D721Med (cell line): ENCODE measurements at regions not wholly inside any gene's neighbourhood (a gene's known extent, or its start where the extent isn't known, plus 50 kb on each side); places are given as distances from the start of the nearest gene placed in this dataset.

Source experiments
- DNase-seq: peaks from one replicate; pipeline ENCODE4 v3.0.0; 2011; ENCODE audit warnings: low spot score; ENCODE audit not compliant: insufficient read length
- FAIRE-seq: peaks from 2 replicates; lab custom pipeline; 2011; peaks lifted over from hg19 to GRCh38; lab: Jason Lieb, UNC
- TF ChIP-seq, protein P1 (sequence below): IDR thresholded peaks from 2 replicates; pipeline ENCODE4 v1.5.1; 2012; ENCODE audit warnings: mild to moderate bottlenecking, control low read depth; ENCODE audit not compliant: insufficient read depth; ENCODE audit errors: missing control alignments

DNA sequence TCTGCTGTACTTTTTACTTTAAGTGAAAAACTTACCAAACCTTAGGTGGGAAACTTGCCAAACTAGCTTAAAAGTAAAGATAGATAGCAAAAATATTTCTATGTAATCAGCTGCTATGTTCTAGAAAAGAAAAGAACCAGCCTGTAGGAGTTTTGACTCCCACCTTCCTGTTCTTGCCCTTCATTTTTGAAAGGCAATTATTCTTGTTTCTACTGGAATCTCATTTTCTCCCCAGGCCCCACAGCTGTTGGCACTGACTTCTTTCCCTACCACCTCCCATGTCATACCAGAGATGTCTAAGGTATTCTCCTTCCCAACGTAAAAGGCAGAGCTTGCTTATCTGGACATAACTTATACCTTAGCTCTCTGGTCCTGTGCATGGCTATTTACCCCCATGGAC is 389.7 kb downstream of the ARHGEF28 start:
- DNase-seq (no peak), FAIRE-seq (no peak)
- TF ChIP-seq, protein P1, sequence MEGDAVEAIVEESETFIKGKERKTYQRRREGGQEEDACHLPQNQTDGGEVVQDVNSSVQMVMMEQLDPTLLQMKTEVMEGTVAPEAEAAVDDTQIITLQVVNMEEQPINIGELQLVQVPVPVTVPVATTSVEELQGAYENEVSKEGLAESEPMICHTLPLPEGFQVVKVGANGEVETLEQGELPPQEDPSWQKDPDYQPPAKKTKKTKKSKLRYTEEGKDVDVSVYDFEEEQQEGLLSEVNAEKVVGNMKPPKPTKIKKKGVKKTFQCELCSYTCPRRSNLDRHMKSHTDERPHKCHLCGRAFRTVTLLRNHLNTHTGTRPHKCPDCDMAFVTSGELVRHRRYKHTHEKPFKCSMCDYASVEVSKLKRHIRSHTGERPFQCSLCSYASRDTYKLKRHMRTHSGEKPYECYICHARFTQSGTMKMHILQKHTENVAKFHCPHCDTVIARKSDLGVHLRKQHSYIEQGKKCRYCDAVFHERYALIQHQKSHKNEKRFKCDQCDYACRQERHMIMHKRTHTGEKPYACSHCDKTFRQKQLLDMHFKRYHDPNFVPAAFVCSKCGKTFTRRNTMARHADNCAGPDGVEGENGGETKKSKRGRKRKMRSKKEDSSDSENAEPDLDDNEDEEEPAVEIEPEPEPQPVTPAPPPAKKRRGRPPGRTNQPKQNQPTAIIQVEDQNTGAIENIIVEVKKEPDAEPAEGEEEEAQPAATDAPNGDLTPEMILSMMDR: no peak

DNA sequence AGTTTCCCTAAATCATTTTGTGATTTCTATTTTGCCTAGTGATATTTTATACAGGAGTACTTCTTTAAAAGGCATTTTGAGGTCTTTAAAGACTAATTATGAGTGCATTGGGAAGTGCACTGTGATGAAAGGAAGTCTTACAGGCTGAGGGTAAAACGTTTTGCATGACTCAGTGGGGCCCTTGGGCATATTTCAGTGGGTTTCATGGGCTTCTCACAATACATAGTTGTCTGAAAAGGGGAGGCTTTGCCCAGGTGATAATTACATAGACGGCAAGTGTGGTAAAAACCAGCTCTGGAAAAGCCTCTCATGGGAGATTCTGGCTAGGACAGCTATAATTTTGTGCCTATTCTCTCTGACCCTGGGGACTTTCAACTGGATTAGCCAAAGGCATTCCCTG is 387.2 kb downstream of the ARHGEF28 start:
- TF ChIP-seq, protein P1: no peak
- no peak for DNase-seq
- FAIRE-seq: no peak

DNA sequence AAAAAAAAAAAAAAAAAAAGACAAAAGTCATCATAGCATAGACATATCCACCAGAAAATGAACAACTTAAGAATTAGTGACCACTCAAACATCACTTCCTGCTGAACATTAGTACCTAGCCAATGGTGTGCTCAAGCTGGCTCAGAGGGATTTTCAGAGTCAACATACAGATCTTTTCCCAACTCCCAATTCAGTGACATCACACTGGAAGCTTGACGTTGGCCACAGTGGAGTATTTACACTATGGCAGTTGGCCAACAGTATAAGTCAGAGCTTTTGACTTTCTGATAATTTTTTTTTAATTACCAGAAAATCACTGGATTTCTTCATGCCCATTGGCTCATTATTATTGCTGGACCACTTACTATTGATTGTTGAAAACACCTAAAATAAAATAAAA is 383.5 kb downstream of the ARHGEF28 start:
- no peak for FAIRE-seq
- TF ChIP-seq, protein P1: no peak
- DNase-seq: no peak

DNA sequence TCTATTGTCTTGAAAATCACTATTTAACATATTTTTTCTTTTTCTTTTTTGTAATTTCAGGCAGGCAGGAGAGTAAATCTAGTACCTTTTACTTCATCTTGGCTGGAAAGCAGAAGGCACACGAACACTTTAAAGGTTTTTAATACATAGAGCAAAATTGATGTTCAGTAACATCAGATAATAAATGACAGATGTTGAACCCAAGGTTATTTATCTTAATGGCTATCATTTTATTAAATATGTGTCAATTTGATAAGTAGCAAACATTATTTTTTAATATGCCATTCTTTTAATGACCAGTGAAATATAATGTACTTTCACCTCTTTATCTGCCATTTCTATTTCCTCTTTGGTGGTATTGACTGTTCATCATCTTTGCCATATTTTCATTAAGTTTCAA is 381.2 kb downstream of the ARHGEF28 start:
- TF ChIP-seq, protein P1: no peak
- FAIRE-seq: no peak
- no peak for DNase-seq

DNA sequence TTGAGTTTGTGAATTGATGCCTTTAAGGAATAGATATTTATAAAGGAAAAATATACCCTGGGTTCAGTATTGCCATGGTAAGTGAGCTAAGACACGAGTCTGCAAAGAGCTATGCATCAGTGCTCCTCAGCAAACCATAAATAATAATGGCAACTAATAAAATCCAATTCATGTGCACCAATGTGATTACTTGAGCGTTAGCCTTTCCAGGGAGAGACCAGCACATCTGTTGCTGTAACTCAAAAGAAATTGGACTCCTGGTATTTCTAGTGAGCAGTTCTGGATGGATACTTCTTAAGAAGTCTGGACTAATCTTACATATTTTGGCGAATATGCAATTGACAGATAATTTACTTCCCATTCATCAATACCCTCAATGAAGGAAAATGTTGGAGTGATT is 373.3 kb downstream of the ARHGEF28 start:
- FAIRE-seq (no peak), DNase-seq (no peak)
- TF ChIP-seq, protein P1: no peak

DNA sequence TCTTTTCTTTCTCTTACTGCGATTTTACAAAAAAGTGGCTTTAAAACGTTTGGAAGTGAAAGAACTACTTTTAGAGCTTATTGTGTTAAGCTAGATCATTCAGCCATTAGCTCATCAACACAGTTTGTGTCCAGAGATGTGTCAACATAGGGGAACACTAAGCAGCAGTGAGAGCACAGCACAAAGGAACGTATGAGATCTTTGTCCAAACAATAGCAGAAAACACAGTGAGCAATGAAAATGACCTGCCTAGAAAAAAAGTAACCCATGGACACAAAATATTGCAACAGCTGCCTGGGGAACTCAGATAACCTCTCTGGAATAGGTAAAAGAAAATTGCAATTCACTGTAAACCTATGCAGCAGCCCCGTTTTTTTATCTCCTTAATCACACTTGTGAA is 372.5 kb downstream of the ARHGEF28 start:
- FAIRE-seq (no peak), DNase-seq (no peak)
- TF ChIP-seq, protein P1: no peak

DNA sequence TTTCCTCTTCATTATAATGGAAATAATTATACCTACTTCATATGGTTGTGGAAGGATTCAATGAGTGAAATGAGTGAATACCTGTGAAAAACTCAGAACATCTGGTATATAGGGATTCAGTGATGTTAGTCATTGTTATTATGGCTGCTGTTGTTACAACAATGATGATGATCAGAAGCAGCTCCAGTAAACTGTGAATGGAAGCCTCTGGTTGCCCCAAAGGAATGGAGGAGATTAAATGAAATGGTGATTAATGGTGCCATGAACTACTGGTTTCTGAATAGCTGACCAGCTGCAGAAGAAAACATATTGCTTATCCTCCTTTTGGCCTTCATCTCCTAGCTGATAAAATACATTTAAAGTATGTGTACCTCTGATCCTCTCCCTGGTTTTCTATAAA is 372.0 kb downstream of the ARHGEF28 start:
- FAIRE-seq (no peak), DNase-seq (no peak)
- TF ChIP-seq, protein P1: no peak
